Upper lobe of left lung (tissue), 6 donors: ENCODE measurements at regions not wholly inside any gene's neighbourhood (a gene's known extent, or its start where the extent isn't known, plus 50 kb on each side); places are given as distances from the start of the nearest gene placed in this dataset.
A peak's percentile ranks its signal among the peaks of the same experiment; 100 is the strongest.

ENCODE experiments used
- ATAC-seq, 2 donors: fragments of 200-7000 bp; cut with Tn5 transposase; one replicate each; pipeline ENCODE4 v1.9.1; 2022; ENCODE audit warnings: mild to moderate bottlenecking in 2 of 2, moderate library complexity in 2 of 2; ENCODE audit not compliant: low FRiP score in 2 of 2
- DNase-seq, 2 donors: peaks; one replicate each; pipeline ENCODE4 v3.0.0-alpha.2; 2019 to 2020
- H3K27ac ChIP-seq, 4 donors: fragments of 200-600 bp; sonication (generic); one replicate each; pipeline ENCODE4 v1.5.1; 2016 to 2019
- H3K27me3 ChIP-seq, 4 donors: fragments of 200-600 bp; sonication (generic); one replicate each; pipeline ENCODE4 v1.5.1; 2017 to 2019
- H3K36me3 ChIP-seq, 4 donors: fragments of 200-600 bp; sonication (generic); one replicate each; pipeline ENCODE4 v1.5.1; 2016 to 2019
- H3K4me1 ChIP-seq, 4 donors: fragments of 200-600 bp; sonication (generic); one replicate each; pipeline ENCODE4 v1.5.1; 2018 to 2019
- H3K4me3 ChIP-seq, 4 donors: fragments of 200-600 bp; sonication (generic); one replicate each; pipeline ENCODE4 v1.5.1; 2017 to 2019; ENCODE audit warnings: mild to moderate bottlenecking in 2 of 4, moderate library complexity in 1 of 4
- H3K9me3 ChIP-seq, 4 donors: fragments of 200-600 bp; sonication (generic); one replicate each; pipeline ENCODE4 v1.5.1; 2018 to 2019
- CTCF ChIP-seq, 6 experiments: fragments of 450-650 bp in 4 of 6; fragments of 200-600 bp in 2 of 6; sonication (generic) in 2 of 6; IDR thresholded peaks; one replicate each; pipeline ENCODE4 v1.5.1; 2016 to 2019; ENCODE audit warnings: antibody characterized with exemption in 6 of 6
- EP300 ChIP-seq, 4 donors: sonication (generic); formaldehyde crosslinking; IDR thresholded peaks; one replicate each; pipeline ENCODE4 v1.5.1; 2017; ENCODE audit warnings: antibody characterized with exemption in 4 of 4, control low read depth in 2 of 4
- POLR2A ChIP-seq, 4 donors: fragments of 450-650 bp; IDR thresholded peaks; one replicate each; pipeline ENCODE4 v1.5.1; 2016 to 2017; ENCODE audit warnings: antibody characterized with exemption in 4 of 4, mild to moderate bottlenecking in 2 of 4
- POLR2AphosphoS5 ChIP-seq, 2 donors: sonication (generic); formaldehyde crosslinking; IDR thresholded peaks; one replicate each; pipeline ENCODE4 v1.5.1; 2017; ENCODE audit warnings: antibody characterized with exemption in 2 of 2
- WGBS, 2 donors: methylation state at CpG; one replicate each; pipeline ENCODE4 v1.1.5; 2017 to 2018; 5-methylcytosine and 5-hydroxymethylcytosine counted together
- donor health status: DM: no; HTN: no; CAD: no; lungs with moderate emphysema.
- donor health status: DM: no; HTN: yes; CAD: no; lungs with severe emphysema.

GRCh38 chr6:77326711-77327110 is 136.6 kb downstream of the HTR1B start:
- no peak for DNase-seq
- WGBS, 2 donors, result 84 to 86% methylated on average over 3 of the region's 3 CpGs
- TF ChIP-seq POLR2A (IDR thresholded peaks at IDR 0.05) (no peak), EP300 (IDR thresholded peaks at IDR 0.05) (no peak), POLR2AphosphoS5 (IDR thresholded peaks at IDR 0.05) (no peak), CTCF (IDR thresholded peaks at IDR 0.05) (no peak)
- H3K9me3 ChIP-seq, result no peaks in the 10 kb centered on the region
- H3K4me3 ChIP-seq, result no peak overlapping the region
- no peaks in the 10 kb centered on the region for H3K36me3 ChIP-seq
- no peaks in the 10 kb centered on the region for H3K4me1 ChIP-seq
- no peaks in the 10 kb centered on the region for H3K27me3 ChIP-seq
- ATAC-seq, result no peak
- no peak overlapping the region for H3K27ac ChIP-seq

GRCh38 chr6:77326029-77326428 is 137.3 kb downstream of the HTR1B start:
- H3K36me3 ChIP-seq, result no peaks in the 10 kb centered on the region
- H3K4me1 ChIP-seq, result no peaks in the 10 kb centered on the region
- no peaks in the 10 kb centered on the region for H3K27me3 ChIP-seq
- no peak for TF ChIP-seq EP300 (IDR thresholded peaks at IDR 0.05)
- no peak for TF ChIP-seq POLR2A (IDR thresholded peaks at IDR 0.05)
- no peak for TF ChIP-seq CTCF (IDR thresholded peaks at IDR 0.05)
- no peak for TF ChIP-seq POLR2AphosphoS5 (IDR thresholded peaks at IDR 0.05)
- ATAC-seq (no peak), DNase-seq (no peak)
- no peak overlapping the region for H3K27ac ChIP-seq
- no peak overlapping the region for H3K4me3 ChIP-seq
- no peaks in the 10 kb centered on the region for H3K9me3 ChIP-seq
- WGBS, 2 donors, result 85 to 91% methylated on average over 3 of the region's 3 CpGs

- TF ChIP-seq POLR2A (IDR thresholded peaks at IDR 0.05) (no peak), EP300 (IDR thresholded peaks at IDR 0.05) (no peak), POLR2AphosphoS5 (IDR thresholded peaks at IDR 0.05) (no peak), CTCF (IDR thresholded peaks at IDR 0.05) (no peak)
- WGBS, 2 donors, result 89 to 92% methylated on average over 1 of the region's 1 CpG
- no peaks in the 10 kb centered on the region for H3K9me3 ChIP-seq
- H3K27me3 ChIP-seq, result no peaks in the 10 kb centered on the region
- DNase-seq (no peak), ATAC-seq (peak in 1 of 2 donors; percentile 82)
- no peak overlapping the region for H3K27ac ChIP-seq
- H3K36me3 ChIP-seq, result no peaks in the 10 kb centered on the region
- H3K4me1 ChIP-seq, result no peaks in the 10 kb centered on the region
- no peak overlapping the region for H3K4me3 ChIP-seq
Measured at GRCh38 chr6:77324866-77325265, 138.4 kb downstream of the HTR1B start.

GRCh38 chr6:77322604-77323003 is 140.7 kb downstream of the HTR1B start:
- Histone ChIP-seq H3K9me3 (no peaks in the 10 kb centered on the region), H3K4me1 (no peaks in the 10 kb centered on the region), H3K36me3 (no peaks in the 10 kb centered on the region), H3K4me3 (no peak overlapping the region), H3K27ac (no peak overlapping the region), H3K27me3 (no peaks in the 10 kb centered on the region)
- no peak for ATAC-seq
- WGBS, 2 donors, result 80 to 94% methylated on average over 3 of the region's 3 CpGs
- no peak for DNase-seq
- TF ChIP-seq POLR2A (IDR thresholded peaks at IDR 0.05), result no peak
- no peak for TF ChIP-seq CTCF (IDR thresholded peaks at IDR 0.05)
- TF ChIP-seq POLR2AphosphoS5 (IDR thresholded peaks at IDR 0.05), result no peak
- no peak for TF ChIP-seq EP300 (IDR thresholded peaks at IDR 0.05)

GRCh38 chr6:77318256-77318655 is 145.0 kb downstream of the HTR1B start:
- H3K27me3 ChIP-seq, result no peaks in the 10 kb centered on the region
- 60 to 61% methylated on average over 1 of the region's 1 CpG for WGBS, 2 donors
- ATAC-seq, result no peak
- H3K4me3 ChIP-seq, result no peak overlapping the region
- no peak overlapping the region for H3K27ac ChIP-seq
- DNase-seq, result no peak
- no peaks in the 10 kb centered on the region for H3K4me1 ChIP-seq
- no peaks in the 10 kb centered on the region for H3K36me3 ChIP-seq
- H3K9me3 ChIP-seq, result no peaks in the 10 kb centered on the region
- TF ChIP-seq CTCF (IDR thresholded peaks at IDR 0.05) (no peak), EP300 (IDR thresholded peaks at IDR 0.05) (no peak), POLR2A (IDR thresholded peaks at IDR 0.05) (no peak), POLR2AphosphoS5 (IDR thresholded peaks at IDR 0.05) (no peak)
